Skin epidermis (tissue), 12 donors: ENCODE measurements at regions not wholly inside any gene's neighbourhood (a gene's known extent, or its start where the extent isn't known, plus 50 kb on each side); places are given as distances from the start of the nearest gene placed in this dataset.
"Not testable (repeated sequence)": the region's sequence is repeated elsewhere in the genome, so short reads cannot be mapped to it uniquely, and the experiment has no call there.

Source experiments
- H3K27ac ChIP-seq, 21 experiments: fragments of 200-600 bp; sonication (generic) in 11 of 21; one replicate each; pipeline ENCODE4 v1.5.0; 2020; ENCODE audit warnings: mild to moderate bottlenecking in 3 of 21, inconsistent platforms in 2 of 21, moderate library complexity in 2 of 21
- H3K4me3 ChIP-seq, 7 experiments: fragments of 200-600 bp; sonication (generic) in 2 of 7; one replicate each; pipeline ENCODE4 v1.5.0; 2020; ENCODE audit warnings: inconsistent platforms in 2 of 7, mild to moderate bottlenecking in 2 of 7, moderate library complexity in 1 of 7

GRCh38 chr11:23127706-23128105 lies 267.4 kb upstream of the CCDC179 start:
- no peak overlapping the region for H3K27ac ChIP-seq

GRCh38 chr11:23134627-23135026 lies 274.4 kb upstream of the CCDC179 start:
- Histone ChIP-seq H3K4me3 (no peak overlapping the region), H3K27ac (no peak overlapping the region)

More at GRCh38 chr11:23127706-23128105, 267.4 kb upstream of the CCDC179 start:
- no peak overlapping the region for H3K4me3 ChIP-seq

- Histone ChIP-seq H3K27ac (no peak overlapping the region), H3K4me3 (no peak overlapping the region)
These were observed 278.5 kb upstream of the CCDC179 start for GRCh38 chr11:23138761-23139160.

GRCh38 chr11:23143022-23143421 lies 282.7 kb upstream of the CCDC179 start:
- Histone ChIP-seq H3K4me3 (no peak overlapping the region), H3K27ac (no peak overlapping the region)

GRCh38 chr11:23151819-23152218 lies 291.5 kb upstream of the CCDC179 start:
- H3K27ac ChIP-seq, result no peak overlapping the region
- no peak overlapping the region for H3K4me3 ChIP-seq

GRCh38 chr11:23155503-23155902 lies 295.2 kb upstream of the CCDC179 start:
- Histone ChIP-seq H3K27ac (no peak overlapping the region), H3K4me3 (no peak overlapping the region)

GRCh38 chr11:23164022-23164421 lies 303.7 kb upstream of the CCDC179 start:
- H3K4me3 ChIP-seq, result no peak overlapping the region
- H3K27ac ChIP-seq, result no peak overlapping the region

GRCh38 chr11:23166376-23166775 lies 306.1 kb upstream of the CCDC179 start:
- no peak overlapping the region for H3K27ac ChIP-seq
- H3K4me3 ChIP-seq, result no peak overlapping the region

GRCh38 chr11:23179609-23180008 lies 319.3 kb upstream of the CCDC179 start:
- H3K27ac ChIP-seq, result no peak overlapping the region

GRCh38 chr11:23181022-23181807 lies 320.9 kb upstream of the CCDC179 start:
- no peak overlapping the region for H3K27ac ChIP-seq
- H3K4me3 ChIP-seq, result no peak overlapping the region

More at GRCh38 chr11:23179609-23180008, 319.3 kb upstream of the CCDC179 start:
- no peak overlapping the region for H3K4me3 ChIP-seq

GRCh38 chr11:23192256-23192655 lies 332.0 kb upstream of the CCDC179 start:
- H3K27ac ChIP-seq, result no peak overlapping the region
- no peak overlapping the region for H3K4me3 ChIP-seq

GRCh38 chr11:23201936-23202522 lies 341.8 kb upstream of the CCDC179 start:
- no peak overlapping the region for H3K4me3 ChIP-seq
- no peak overlapping the region for H3K27ac ChIP-seq

GRCh38 chr11:23202611-23203010 lies 342.3 kb upstream of the CCDC179 start:
- Histone ChIP-seq H3K4me3 (no peak overlapping the region), H3K27ac (no peak overlapping the region)

- Histone ChIP-seq H3K27ac (no peak overlapping the region), H3K4me3 (no peak overlapping the region)
These were observed 345.0 kb upstream of the CCDC179 start for GRCh38 chr11:23205156-23205871.

GRCh38 chr11:23206741-23207336 lies 346.6 kb upstream of the CCDC179 start:
- no peak overlapping the region for H3K4me3 ChIP-seq
- no peak overlapping the region for H3K27ac ChIP-seq

- Histone ChIP-seq H3K27ac (no peak overlapping the region), H3K4me3 (no peak overlapping the region)
These were observed 350.9 kb upstream of the CCDC179 start for GRCh38 chr11:23211221-23211620.

GRCh38 chr11:23212807-23213206 lies 352.5 kb upstream of the CCDC179 start:
- Histone ChIP-seq H3K27ac (no peak overlapping the region), H3K4me3 (no peak overlapping the region)

- Histone ChIP-seq H3K4me3 (no peak overlapping the region), H3K27ac (no peak overlapping the region)
These were observed 356.8 kb upstream of the CCDC179 start for GRCh38 chr11:23217072-23217471.

- H3K4me3 ChIP-seq, H3K27ac ChIP-seq: not testable (repeated sequence)
These were observed 359.8 kb upstream of the CCDC179 start for GRCh38 chr11:23220086-23220485.

- H3K27ac ChIP-seq, result no peak overlapping the region
- no peak overlapping the region for H3K4me3 ChIP-seq
These were observed 361.1 kb upstream of the CCDC179 start for GRCh38 chr11:23221366-23221765.
